ENCODE measurements at regions not wholly inside any gene's neighbourhood (a gene's known extent, or its start where the extent isn't known, plus 50 kb on each side); places are given as distances from the start of the nearest gene placed in this dataset.
"Not testable (repeated sequence)": the region's sequence is repeated elsewhere in the genome, so short reads cannot be mapped to it uniquely, and the experiment has no call there.

GRCh38 chr13:37485756-37486155 lies 112.8 kb downstream of the POSTN start:
- no peak for DNase-seq
- TF ChIP-seq POLR2A (IDR thresholded peaks at IDR 0.05; ENCODE audit: low read length): no peak
- no peak for TF ChIP-seq GATA1 (IDR thresholded peaks at IDR 0.05; ENCODE audit: low read depth, low read length)

DNA sequence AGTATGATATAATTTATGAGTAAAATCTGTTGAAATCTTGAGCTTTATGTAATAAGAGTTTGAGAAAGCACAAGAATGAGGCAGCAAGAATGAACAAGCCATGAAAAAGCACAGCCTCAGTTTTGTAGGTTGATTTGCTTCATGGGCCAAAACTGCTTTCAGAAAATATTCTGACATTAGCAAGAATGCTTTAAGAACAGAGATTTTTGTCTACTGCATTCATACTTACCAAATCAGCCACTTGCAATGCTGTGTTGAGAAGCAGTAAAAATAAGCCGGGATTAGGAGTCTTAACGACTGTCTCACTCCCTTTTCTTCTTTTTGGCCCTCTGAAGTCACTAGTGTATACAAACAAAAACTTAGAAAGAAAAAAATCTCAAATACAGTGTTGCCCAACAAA lies 114.5 kb downstream of the POSTN start:
- no peak for DNase-seq
- no peak for TF ChIP-seq POLR2A (IDR thresholded peaks at IDR 0.05; ENCODE audit: low read length)
- no peak for TF ChIP-seq GATA1 (IDR thresholded peaks at IDR 0.05; ENCODE audit: low read depth, low read length)

GRCh38 chr13:37482331-37482730 lies 116.2 kb downstream of the POSTN start:
- DNase-seq: no peak
- TF ChIP-seq GATA1 (IDR thresholded peaks at IDR 0.05; ENCODE audit: low read depth, low read length) (no peak), POLR2A (IDR thresholded peaks at IDR 0.05; ENCODE audit: low read length) (no peak)

DNA sequence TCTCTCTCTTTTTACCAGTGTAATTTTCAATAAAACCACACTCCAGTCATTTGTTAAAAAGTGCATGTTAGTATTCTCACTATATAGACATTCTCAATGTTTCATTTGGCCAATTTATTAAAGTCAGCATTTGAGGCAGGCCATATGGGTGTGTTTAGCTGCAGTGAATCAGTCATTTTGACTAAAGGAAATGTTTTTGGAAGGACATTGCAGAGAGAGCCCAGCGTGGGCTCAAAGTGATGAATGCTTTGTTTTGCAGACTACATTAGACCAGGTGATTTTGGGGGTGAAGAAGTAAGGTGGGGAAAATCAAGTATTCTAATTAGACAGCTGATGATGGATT lies 116.7 kb downstream of the POSTN start:
- DNase-seq: no peak
- TF ChIP-seq GATA1 (IDR thresholded peaks at IDR 0.05; ENCODE audit: low read depth, low read length) (no peak), POLR2A (IDR thresholded peaks at IDR 0.05; ENCODE audit: low read length) (no peak)

GRCh38 chr13:37481011-37481884 lies 117.3 kb downstream of the POSTN start:
- DNase-seq: no peak

DNA sequence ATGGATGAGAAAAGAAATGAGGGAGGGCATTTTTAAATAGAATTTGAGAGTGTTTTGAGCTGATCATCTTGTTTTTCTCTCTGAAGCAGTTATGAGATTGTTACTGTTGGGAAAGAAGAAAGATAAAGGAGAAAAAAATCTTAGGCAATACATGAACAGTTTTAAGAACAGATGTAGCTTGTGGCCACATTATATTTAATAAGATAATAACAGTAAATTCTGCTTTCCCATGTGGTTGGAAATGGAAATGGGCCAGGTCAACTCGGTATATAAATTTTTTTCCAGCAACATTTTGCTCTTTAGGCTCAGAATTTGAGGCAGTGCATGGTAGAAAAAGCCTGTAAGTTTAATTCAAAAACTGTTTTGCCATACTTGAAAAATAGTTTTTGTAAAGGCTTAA lies 118.7 kb downstream of the POSTN start:
- no peak for TF ChIP-seq POLR2A (IDR thresholded peaks at IDR 0.05; ENCODE audit: low read length)
- TF ChIP-seq GATA1 (IDR thresholded peaks at IDR 0.05; ENCODE audit: low read depth, low read length): no peak
- no peak for DNase-seq

More at GRCh38 chr13:37481011-37481884, 117.3 kb downstream of the POSTN start:
- no peak for TF ChIP-seq GATA1 (IDR thresholded peaks at IDR 0.05; ENCODE audit: low read depth, low read length)
- TF ChIP-seq POLR2A (IDR thresholded peaks at IDR 0.05; ENCODE audit: low read length): no peak

GRCh38 chr13:37476874-37477273 lies 121.7 kb downstream of the POSTN start:
- DNase-seq: no peak
- no peak for TF ChIP-seq GATA1 (IDR thresholded peaks at IDR 0.05; ENCODE audit: low read depth, low read length)
- TF ChIP-seq POLR2A (IDR thresholded peaks at IDR 0.05; ENCODE audit: low read length): no peak

GRCh38 chr13:37475966-37476365 lies 122.6 kb downstream of the POSTN start:
- TF ChIP-seq POLR2A (IDR thresholded peaks at IDR 0.05; ENCODE audit: low read length) (no peak), GATA1 (IDR thresholded peaks at IDR 0.05; ENCODE audit: low read depth, low read length) (no peak)
- DNase-seq: no peak

- no peak for DNase-seq
- no peak for TF ChIP-seq GATA1 (IDR thresholded peaks at IDR 0.05; ENCODE audit: low read depth, low read length)
- no peak for TF ChIP-seq POLR2A (IDR thresholded peaks at IDR 0.05; ENCODE audit: low read length)
These were observed 123.4 kb downstream of the POSTN start for GRCh38 chr13:37475151-37475550.

GRCh38 chr13:37473035-37473434 lies 125.5 kb downstream of the POSTN start:
- DNase-seq: peak; percentile 6 to 18
- no peak for TF ChIP-seq POLR2A (IDR thresholded peaks at IDR 0.05; ENCODE audit: low read length)
- TF ChIP-seq GATA1 (IDR thresholded peaks at IDR 0.05; ENCODE audit: low read depth, low read length): no peak

GRCh38 chr13:37472266-37472665 lies 126.3 kb downstream of the POSTN start:
- not testable (repeated sequence) for DNase-seq

GRCh38 chr13:37460166-37460565 lies 138.4 kb downstream of the POSTN start:
- no peak for TF ChIP-seq GATA1 (IDR thresholded peaks at IDR 0.05; ENCODE audit: low read depth, low read length)
- TF ChIP-seq POLR2A (IDR thresholded peaks at IDR 0.05; ENCODE audit: low read length): no peak
- DNase-seq: no peak

- DNase-seq: no peak
- no peak for TF ChIP-seq POLR2A (IDR thresholded peaks at IDR 0.05; ENCODE audit: low read length)
- no peak for TF ChIP-seq GATA1 (IDR thresholded peaks at IDR 0.05; ENCODE audit: low read depth, low read length)
These were observed 141.0 kb downstream of the POSTN start for GRCh38 chr13:37457612-37458011.

DNA sequence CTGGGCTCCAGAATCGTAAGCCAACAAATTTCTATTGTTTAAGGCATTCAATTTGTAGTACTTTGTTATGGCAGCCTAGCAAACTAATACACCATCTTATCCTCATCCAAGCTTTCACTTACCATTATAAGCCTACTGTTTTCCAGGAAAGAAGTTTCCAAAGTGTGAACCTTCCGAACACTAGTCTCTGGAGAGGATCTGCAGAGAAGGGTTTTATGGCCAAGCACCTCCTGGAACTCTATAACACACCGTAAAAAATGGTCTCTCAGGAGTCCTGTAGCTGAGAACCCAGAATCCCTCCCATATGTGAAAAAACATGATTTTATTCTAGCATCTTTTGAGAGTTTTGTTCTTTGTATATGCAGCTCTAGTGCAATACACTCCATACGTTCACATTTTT lies 142.1 kb downstream of the POSTN start:
- no peak for DNase-seq
- no peak for TF ChIP-seq POLR2A (IDR thresholded peaks at IDR 0.05; ENCODE audit: low read length)
- no peak for TF ChIP-seq GATA1 (IDR thresholded peaks at IDR 0.05; ENCODE audit: low read depth, low read length)

DNA sequence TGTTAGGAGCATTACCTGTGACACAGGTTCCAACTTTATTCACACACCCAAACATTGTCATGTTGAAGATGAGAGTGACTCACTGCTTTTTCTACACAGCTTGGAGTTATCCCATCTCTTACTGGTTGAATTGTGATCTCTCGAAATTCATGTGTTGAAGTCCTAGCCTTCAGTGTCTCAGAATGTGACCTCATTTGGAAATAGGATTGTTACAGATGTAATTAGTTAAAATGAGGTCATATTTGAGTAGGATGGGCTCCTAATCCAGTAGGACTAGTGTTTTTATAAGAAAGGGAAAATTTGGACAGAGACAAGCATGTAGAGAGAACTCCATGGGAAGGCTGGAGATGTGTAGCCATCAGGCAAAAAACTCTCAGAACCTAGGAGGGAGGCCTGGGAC lies 142.5 kb downstream of the POSTN start:
- TF ChIP-seq POLR2A (IDR thresholded peaks at IDR 0.05; ENCODE audit: low read length) (no peak), GATA1 (IDR thresholded peaks at IDR 0.05; ENCODE audit: low read depth, low read length) (no peak)
- no peak for DNase-seq
